ENCODE measurements at regions not wholly inside any gene's neighbourhood (a gene's known extent, or its start where the extent isn't known, plus 50 kb on each side); places are given as distances from the start of the nearest gene placed in this dataset.

- TF ChIP-seq CTCF (IDR thresholded peaks at IDR 0.05; ENCODE audit: insufficient read depth, low read length, poor library complexity, severe bottlenecking) (no peak), EZH2phosphoT487 (conservative IDR thresholded peaks at IDR 0.05; ENCODE audit: low read length) (no peak)
Measured at GRCh38 chr5:100992354-100992753, 89.3 kb upstream of the ST8SIA4 start.

Data from SU-DHL-6 (cell line).